HepG2 (cell line): ENCODE measurements at regions not wholly inside any gene's neighbourhood (a gene's known extent, or its start where the extent isn't known, plus 50 kb on each side); places are given as distances from the start of the nearest gene placed in this dataset.

Experiments
- BRCA1 ChIP-seq: sonication (generic); formaldehyde crosslinking; IDR thresholded peaks from 2 replicates; pipeline ENCODE4 v1.4.0; 2020; ENCODE audit warnings: missing genetic modification reagents
- GATA4 ChIP-seq: sonication (generic); IDR thresholded peaks from 2 replicates; pipeline ENCODE4 v1.6.1; 2016; ENCODE audit warnings: antibody characterized with exemption, low read depth, borderline replicate concordance
- MAX ChIP-seq: IDR thresholded peaks from 2 replicates; pipeline ENCODE4 v1.6.1; 2012; ENCODE audit warnings: inconsistent platforms
- POLR2AphosphoS5 ChIP-seq: IDR thresholded peaks from 2 replicates; pipeline ENCODE4 v1.6.1; 2012; ENCODE audit warnings: low read depth, low read length
- SP1 ChIP-seq, 2 experiments: fragments of 450-650 bp in 1 of 2; sonication (generic) in 1 of 2; formaldehyde crosslinking in 1 of 2; IDR thresholded peaks; 2 replicates each; pipeline versions ENCODE4 v1.4.0 to v1.6.1; 2016 to 2020; ENCODE audit warnings: missing genetic modification reagents in 1 of 2

- TF ChIP-seq SP1 (IDR thresholded peaks at IDR 0.05) (no peak), SP1 (CRISPR knock-in tag; IDR thresholded peaks at IDR 0.05) (no peak), POLR2AphosphoS5 (no peak), BRCA1 (CRISPR knock-in tag) (no peak), GATA4 (no peak), MAX (no peak)
Measured at GRCh38 chr1:71262970-71263369, 182.1 kb upstream of the ZRANB2 start.
